ENCODE measurements at regions not wholly inside any gene's neighbourhood (a gene's known extent, or its start where the extent isn't known, plus 50 kb on each side); places are given as distances from the start of the nearest gene placed in this dataset.

DNA sequence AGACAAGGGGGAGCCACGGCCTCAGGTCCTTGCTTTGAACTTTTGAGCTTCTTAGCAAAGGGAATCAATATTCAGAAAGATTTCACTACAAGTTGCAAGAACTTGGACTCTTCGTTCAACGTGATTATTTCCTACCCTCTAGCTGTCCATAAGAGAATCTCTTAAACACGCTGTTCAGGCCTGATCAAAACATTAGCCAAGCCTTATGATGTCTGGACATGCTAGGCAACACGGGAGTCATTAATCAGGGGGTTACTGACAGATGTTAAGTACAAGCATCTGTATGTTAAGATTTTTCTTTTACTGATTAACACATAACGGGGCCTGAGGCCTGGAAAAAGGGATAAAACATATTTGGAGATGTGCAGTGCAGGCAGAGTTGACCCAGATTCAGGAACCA is 138.9 kb upstream of the IL1RAPL2 start:
- H3K27ac ChIP-seq (ENCODE audit: low read depth in 1 of 2, low read length in 1 of 2) = no peak overlapping the region
- WGBS, 2 donors = 54 to 63% methylated on average over 6 of the region's 6 CpGs
- no peaks in the 10 kb centered on the region for H3K36me3 ChIP-seq (ENCODE audit: control insufficient read depth in 4 of 4, insufficient read depth in 4 of 4, low read length in 4 of 4)
- ATAC-seq (ENCODE audit: insufficient read depth, low FRiP score) = no peak
- no peak overlapping the region for H3K9ac ChIP-seq (ENCODE audit: insufficient read depth in 1 of 2, low read length in 2 of 2)
- H3K9me3 ChIP-seq (ENCODE audit: control insufficient read depth in 4 of 4, insufficient read depth in 3 of 4, low read length in 3 of 4) = peaks cover 0 to 2% (median 0%) of the 10 kb centered on the region in 4 donors
- H3K4me1 ChIP-seq (ENCODE audit: control insufficient read depth in 5 of 5, insufficient read depth in 5 of 5, low read length in 5 of 5) = no peaks in the 10 kb centered on the region
- no peak for DNase-seq
- peaks cover 7 to 32% (median 14%) of the 10 kb centered on the region in 3 donors for H3K27me3 ChIP-seq (ENCODE audit: control insufficient read depth in 3 of 3, insufficient read depth in 3 of 3, low read length in 2 of 3)
- TF ChIP-seq, protein P1, sequence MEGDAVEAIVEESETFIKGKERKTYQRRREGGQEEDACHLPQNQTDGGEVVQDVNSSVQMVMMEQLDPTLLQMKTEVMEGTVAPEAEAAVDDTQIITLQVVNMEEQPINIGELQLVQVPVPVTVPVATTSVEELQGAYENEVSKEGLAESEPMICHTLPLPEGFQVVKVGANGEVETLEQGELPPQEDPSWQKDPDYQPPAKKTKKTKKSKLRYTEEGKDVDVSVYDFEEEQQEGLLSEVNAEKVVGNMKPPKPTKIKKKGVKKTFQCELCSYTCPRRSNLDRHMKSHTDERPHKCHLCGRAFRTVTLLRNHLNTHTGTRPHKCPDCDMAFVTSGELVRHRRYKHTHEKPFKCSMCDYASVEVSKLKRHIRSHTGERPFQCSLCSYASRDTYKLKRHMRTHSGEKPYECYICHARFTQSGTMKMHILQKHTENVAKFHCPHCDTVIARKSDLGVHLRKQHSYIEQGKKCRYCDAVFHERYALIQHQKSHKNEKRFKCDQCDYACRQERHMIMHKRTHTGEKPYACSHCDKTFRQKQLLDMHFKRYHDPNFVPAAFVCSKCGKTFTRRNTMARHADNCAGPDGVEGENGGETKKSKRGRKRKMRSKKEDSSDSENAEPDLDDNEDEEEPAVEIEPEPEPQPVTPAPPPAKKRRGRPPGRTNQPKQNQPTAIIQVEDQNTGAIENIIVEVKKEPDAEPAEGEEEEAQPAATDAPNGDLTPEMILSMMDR (IDR thresholded peaks at IDR 0.05; ENCODE audit: control extremely low read depth, extremely low read depth) = no peak
- no peak overlapping the region for H3K4me3 ChIP-seq

DNA sequence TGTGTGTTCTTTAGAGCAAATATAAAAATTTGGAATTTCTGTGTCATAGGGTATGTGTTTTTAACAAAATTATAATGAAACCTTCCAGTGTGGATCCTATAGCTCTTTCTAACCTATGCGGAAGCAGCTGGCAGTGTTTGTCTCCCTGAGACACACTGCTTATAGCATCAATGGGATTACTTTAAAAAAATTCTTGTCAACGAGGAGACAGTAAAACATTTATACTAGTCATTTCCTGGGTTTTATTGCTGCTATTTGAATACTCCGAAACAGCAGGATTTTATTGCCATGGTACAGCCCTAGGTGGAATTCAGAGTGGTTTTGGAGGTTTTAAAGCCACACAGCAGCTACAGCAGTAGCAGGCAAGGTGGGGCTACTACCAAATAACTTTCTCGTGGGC is 145.1 kb upstream of the IL1RAPL2 start:
- DNase-seq (no peak), ATAC-seq (ENCODE audit: insufficient read depth, low FRiP score) (no peak)
- 60 to 63% methylated on average over 4 of the region's 4 CpGs for WGBS, 2 donors
- H3K36me3 ChIP-seq (ENCODE audit: control insufficient read depth in 4 of 4, insufficient read depth in 4 of 4, low read length in 4 of 4) = no peaks in the 10 kb centered on the region
- no peak overlapping the region for H3K27ac ChIP-seq (ENCODE audit: low read depth in 1 of 2, low read length in 1 of 2)
- H3K4me1 ChIP-seq (ENCODE audit: control insufficient read depth in 5 of 5, insufficient read depth in 5 of 5, low read length in 5 of 5) = no peaks in the 10 kb centered on the region
- H3K27me3 ChIP-seq (ENCODE audit: control insufficient read depth in 3 of 3, insufficient read depth in 3 of 3, low read length in 2 of 3) = peaks cover 0 to 19% (median 9%) of the 10 kb centered on the region in 3 donors
- H3K9me3 ChIP-seq (ENCODE audit: control insufficient read depth in 4 of 4, insufficient read depth in 3 of 4, low read length in 3 of 4) = peaks cover 0 to 1% (median 0%) of the 10 kb centered on the region in 4 donors
- H3K4me3 ChIP-seq = no peak overlapping the region
- no peak overlapping the region for H3K9ac ChIP-seq (ENCODE audit: insufficient read depth in 1 of 2, low read length in 2 of 2)
- TF ChIP-seq, protein P1 (IDR thresholded peaks at IDR 0.05; ENCODE audit: control extremely low read depth, extremely low read depth) = no peak

DNA sequence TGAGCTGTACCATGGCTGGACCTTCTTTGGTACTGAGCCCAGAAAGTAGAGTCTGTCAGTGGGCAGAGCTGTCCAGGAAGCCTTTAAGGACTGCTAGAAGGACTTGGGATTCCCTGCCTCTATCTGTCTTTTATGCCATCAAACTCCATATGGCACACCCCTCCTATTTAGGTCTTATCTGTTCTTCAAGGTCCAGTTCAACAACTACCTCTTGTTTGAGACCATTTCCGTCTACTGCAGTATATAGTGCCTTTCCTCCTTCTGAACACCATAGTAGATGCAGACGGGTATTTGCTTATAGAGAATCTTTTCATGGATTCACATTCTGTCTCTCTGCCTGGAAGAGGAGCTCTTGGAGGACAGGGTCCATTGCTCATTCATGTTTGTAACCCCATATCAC is 146.1 kb upstream of the IL1RAPL2 start:
- Histone ChIP-seq H3K4me1 (ENCODE audit: control insufficient read depth in 5 of 5, insufficient read depth in 5 of 5, low read length in 5 of 5) (no peaks in the 10 kb centered on the region), H3K9me3 (ENCODE audit: control insufficient read depth in 4 of 4, insufficient read depth in 3 of 4, low read length in 3 of 4) (peaks cover 0 to 1% (median 0%) of the 10 kb centered on the region in 4 donors), H3K27me3 (ENCODE audit: control insufficient read depth in 3 of 3, insufficient read depth in 3 of 3, low read length in 2 of 3) (peaks cover 0 to 12% (median 6%) of the 10 kb centered on the region in 3 donors), H3K9ac (ENCODE audit: insufficient read depth in 1 of 2, low read length in 2 of 2) (no peak overlapping the region), H3K36me3 (ENCODE audit: control insufficient read depth in 4 of 4, insufficient read depth in 4 of 4, low read length in 4 of 4) (no peaks in the 10 kb centered on the region), H3K27ac (ENCODE audit: low read depth in 1 of 2, low read length in 1 of 2) (no peak overlapping the region), H3K4me3 (no peak overlapping the region)
- TF ChIP-seq, protein P1 (IDR thresholded peaks at IDR 0.05; ENCODE audit: control extremely low read depth, extremely low read depth) = no peak
- ATAC-seq (ENCODE audit: insufficient read depth, low FRiP score) = no peak
- 53 to 85% methylated on average over 2 of the region's 2 CpGs for WGBS, 2 donors
- no peak for DNase-seq

DNA sequence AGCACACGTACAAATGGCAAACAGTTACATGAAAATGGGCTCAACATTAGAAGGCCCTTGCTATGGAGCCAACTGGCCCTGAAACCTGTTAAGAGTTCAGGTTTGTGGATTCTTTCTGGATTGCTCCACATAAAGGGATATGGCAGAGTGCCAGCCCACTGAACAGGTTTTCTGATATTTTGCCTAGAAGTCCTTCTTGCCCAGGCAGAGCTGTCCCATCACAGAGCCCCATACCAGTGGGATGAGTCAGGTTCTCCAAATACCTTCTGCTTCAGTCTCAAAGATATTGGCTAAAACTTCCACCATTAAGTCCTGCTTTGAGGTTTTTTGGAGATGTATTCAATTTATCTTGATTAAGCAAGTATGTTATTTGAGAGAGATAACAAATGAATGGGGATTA is 146.8 kb upstream of the IL1RAPL2 start:
- ATAC-seq (ENCODE audit: insufficient read depth, low FRiP score) (no peak), DNase-seq (no peak)
- 70 to 88% methylated on average over 1 of the region's 1 CpG for WGBS, 2 donors
- TF ChIP-seq, protein P1 (IDR thresholded peaks at IDR 0.05; ENCODE audit: control extremely low read depth, extremely low read depth) = no peak
- H3K9me3 ChIP-seq (ENCODE audit: control insufficient read depth in 4 of 4, insufficient read depth in 3 of 4, low read length in 3 of 4) = peaks cover 0 to 1% (median 0%) of the 10 kb centered on the region in 4 donors
- no peak overlapping the region for H3K4me3 ChIP-seq
- peaks cover 0 to 9% (median 6%) of the 10 kb centered on the region in 3 donors for H3K27me3 ChIP-seq (ENCODE audit: control insufficient read depth in 3 of 3, insufficient read depth in 3 of 3, low read length in 2 of 3)
- no peak overlapping the region for H3K27ac ChIP-seq (ENCODE audit: low read depth in 1 of 2, low read length in 1 of 2)
- H3K4me1 ChIP-seq (ENCODE audit: control insufficient read depth in 5 of 5, insufficient read depth in 5 of 5, low read length in 5 of 5) = no peaks in the 10 kb centered on the region
- H3K9ac ChIP-seq (ENCODE audit: insufficient read depth in 1 of 2, low read length in 2 of 2) = no peak overlapping the region
- H3K36me3 ChIP-seq (ENCODE audit: control insufficient read depth in 4 of 4, insufficient read depth in 4 of 4, low read length in 4 of 4) = no peaks in the 10 kb centered on the region

All from lung (tissue), 11 donors.